G401.6 (cell line): ENCODE measurements at regions not wholly inside any gene's neighbourhood (a gene's known extent, or its start where the extent isn't known, plus 50 kb on each side); places are given as distances from the start of the nearest gene placed in this dataset.

Experiments used
- FAIRE-seq: peaks from 2 replicates; lab custom pipeline; 2012; peaks lifted over from hg19 to GRCh38; lab: Jason Lieb, UNC

DNA sequence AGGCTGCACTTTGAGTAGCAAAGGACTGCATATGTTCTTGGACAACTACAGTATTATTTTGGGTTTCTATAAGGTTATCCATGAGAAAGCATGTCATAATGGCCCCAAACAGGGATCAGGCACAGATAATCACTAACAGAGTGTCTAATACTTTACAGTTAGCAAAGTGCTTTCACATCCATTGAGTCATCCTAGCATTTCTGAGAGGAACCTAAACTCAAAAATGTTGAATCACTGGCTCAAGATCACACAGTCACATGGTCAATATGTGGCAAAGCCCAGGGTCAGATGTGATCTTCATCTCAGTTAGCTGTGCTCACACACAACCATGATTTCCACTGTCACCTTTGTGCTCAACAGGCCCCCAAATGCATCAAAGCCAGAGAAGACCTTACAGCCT, 156.1 kb upstream of the VRK2 start:
- no peak for FAIRE-seq

DNA sequence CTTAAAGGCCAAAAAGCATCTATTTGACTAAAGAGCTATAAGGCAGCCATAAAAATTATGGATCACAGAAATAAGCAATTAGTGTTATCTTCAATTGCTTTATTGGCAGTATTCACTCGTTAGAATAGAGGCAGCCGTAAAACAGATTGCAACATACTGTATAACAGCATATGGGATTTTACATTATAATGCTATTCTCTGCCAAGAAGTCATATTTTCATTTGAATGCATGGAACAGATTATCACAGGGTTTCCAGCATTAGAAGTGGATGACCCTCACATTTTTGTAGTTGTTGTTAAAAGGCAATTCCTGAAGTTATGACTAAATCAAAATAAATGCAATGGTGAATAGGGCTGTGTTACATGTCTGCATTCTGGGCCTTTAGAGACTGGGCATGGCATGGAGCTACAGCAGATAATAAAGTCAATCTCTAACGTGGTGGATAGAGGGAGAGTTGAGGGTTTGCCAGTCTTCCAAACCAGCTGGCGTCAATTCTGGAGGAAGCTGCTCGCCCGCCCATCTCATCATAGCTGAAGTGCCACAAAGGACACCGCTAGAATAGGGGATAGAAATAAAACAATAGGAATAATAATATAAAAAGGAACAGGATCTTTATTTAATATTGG, 155.4 kb upstream of the VRK2 start:
- FAIRE-seq, result no peak

DNA sequence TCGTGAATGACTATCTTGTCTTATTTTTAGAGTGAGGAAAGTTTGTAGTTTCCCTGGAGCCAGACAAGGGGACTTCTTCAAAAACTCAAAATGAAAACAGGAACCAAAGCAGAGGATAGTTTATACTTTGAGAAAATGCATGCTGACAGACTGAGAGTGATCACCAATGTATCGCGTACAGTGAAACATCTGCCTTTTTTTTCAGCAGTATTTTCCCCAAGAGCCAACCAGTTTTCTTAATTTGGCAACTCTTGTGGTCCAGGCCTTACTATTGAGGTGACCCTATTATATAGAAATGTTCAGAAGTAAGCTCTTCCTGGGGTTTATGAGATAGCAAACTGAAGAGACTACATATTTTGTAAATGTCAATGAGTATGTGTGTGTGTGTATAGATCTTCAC, 153.7 kb upstream of the VRK2 start:
- FAIRE-seq, result no peak

DNA sequence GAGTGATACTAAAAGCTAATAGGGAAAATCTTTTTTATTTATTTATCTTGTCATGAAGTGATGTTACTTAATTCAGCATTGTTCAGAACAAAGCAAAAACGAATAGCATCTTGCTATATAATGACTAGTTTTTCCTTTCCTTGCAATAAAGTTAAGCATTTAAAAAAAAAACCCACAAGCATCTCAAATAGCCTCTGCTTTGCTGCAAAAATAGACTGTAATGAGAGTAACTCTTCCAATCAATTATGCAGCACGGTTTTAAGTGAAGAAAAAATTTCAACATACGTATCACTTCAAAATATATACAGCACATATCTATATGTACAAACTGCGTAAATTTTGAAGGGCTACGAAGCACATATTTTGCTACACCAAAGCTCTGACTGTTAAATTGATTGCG, 153.3 kb upstream of the VRK2 start:
- FAIRE-seq, result no peak

DNA sequence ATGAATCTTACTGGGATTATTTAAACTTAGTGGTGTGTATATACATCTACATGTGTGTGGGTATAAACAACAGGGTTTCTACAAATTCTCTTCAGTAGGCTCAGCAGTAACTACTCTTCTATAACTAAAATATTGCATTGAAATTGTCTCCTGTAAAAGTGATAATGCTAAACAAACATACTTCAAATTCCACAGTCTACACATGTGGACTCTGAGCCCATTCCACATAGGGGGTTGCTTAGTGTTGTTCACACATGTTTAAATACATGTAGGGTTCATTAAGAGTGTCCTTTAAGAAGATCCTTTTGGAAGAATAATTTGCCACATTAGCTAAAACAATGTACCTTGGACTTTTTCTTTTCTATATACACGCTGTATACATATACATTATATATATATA, 152.8 kb upstream of the VRK2 start:
- no peak for FAIRE-seq

DNA sequence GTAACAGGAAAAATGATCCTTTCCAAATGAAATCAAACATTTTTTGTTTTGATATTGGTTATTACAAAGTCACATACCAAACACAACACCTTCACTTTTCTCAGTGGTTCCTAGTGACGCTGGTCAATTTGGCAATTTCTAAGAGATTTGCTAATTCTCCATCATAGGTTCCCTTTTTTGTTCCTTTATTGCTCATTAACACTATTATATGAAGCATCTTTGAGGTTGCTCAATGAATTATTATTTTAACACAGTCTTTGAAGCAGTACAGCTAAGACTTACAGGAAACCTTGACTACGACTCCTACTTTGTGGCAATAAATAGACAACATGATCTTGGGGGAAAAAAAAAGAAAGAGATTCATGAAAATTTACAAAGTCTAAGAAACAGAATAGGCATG, 152.2 kb upstream of the VRK2 start:
- FAIRE-seq, result no peak

DNA sequence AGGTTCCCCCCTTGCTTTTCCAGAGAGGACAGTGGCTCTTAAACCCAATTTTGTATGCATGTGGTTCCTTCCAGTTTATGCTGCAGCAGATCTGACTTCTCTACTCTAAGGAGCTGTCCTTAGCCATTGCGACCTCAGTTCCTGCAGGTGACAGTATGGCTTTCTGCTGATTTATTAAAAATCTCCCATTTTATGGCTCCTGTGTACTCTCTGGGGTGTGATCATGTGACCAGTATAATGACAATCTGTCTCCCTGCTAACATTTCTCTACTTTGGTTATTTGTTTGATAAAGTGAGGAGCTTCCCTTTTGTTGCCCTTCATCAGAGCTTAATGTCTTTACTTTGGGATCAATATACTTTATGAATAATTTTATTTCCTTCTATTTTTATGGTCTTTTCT, 148.7 kb upstream of the VRK2 start:
- FAIRE-seq, result no peak

DNA sequence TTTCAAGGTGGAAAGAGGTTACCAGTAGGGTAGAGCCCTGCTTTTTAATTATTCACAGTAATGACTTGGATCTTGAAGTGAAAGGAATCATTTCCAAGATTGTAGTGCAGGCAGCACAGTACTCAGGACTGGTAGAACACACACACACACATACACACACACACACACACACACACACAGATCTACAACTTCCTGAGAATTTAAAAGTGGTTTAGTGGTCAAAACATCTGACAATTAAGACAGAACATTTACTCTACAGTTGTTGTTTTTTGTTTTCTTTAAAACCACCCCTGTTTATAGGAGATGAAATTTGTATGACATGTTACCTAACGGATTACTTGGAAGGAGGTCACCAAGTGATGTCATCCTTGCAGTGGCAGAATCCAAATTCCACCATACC, 146.7 kb upstream of the VRK2 start:
- FAIRE-seq, result no peak

DNA sequence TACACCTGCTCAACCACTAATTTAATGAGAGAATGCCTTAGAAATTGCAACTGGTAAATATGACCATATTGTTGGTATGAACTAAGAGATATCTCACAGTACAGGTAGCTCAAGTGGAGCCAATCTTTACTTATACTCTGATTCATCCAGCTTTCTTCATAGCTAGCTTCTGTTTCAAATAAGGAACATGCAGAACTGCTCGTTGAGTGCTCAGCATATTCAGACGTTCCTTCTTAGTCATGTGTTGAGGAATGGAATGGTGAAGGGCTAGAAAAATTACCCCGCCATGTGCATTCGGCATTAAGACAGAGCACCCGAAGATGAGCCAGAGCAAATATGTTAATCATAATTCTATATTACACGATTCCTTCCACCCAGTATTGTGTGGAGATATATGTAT, 144.0 kb upstream of the VRK2 start:
- FAIRE-seq, result no peak

DNA sequence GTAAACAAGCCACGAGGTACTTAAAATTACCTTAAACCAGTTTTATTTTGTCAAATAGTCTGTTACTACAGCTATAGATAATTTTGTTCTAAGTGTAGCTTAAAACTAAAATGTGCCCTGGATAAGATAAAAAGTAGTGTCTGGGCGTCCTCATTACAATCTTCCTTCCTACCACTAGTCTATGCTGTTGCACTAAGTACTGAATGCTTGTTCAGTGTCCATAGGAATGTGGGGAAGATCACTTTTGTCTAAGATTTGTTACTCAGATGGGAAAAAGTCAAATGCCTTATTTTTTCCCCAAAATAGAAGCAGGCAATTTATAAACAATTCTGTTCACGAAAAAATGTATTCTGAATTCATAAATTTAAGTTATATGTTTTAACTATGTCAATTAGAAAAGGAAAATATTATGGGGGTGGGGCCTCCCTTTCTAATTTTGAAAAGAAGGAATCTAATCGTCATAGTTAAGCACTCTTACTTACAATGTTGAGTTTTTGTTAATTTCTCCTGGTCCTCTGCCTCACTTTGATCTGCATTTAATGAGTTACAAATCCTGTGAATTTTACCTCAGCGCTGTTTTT, 140.4 kb upstream of the VRK2 start:
- peak; percentile 96 for FAIRE-seq

DNA sequence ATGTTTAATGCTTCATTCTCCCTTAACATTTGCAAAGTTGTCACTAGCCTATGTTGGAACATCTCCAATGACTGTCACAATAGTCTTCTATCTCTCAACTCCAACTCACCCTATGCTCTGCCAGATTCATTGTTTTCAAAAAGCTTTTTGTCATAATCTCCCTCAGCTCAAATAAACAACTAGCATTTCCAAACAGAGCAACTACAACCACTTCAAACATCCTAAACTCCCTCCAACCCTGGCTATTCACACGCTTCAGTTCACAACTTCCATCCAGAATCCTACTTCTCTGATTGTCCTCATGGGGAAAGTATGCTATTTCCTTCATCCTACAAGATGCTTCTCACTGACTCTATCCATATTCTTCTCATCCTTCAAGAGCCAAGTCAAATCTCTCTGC, 139.2 kb upstream of the VRK2 start:
- no peak for FAIRE-seq

DNA sequence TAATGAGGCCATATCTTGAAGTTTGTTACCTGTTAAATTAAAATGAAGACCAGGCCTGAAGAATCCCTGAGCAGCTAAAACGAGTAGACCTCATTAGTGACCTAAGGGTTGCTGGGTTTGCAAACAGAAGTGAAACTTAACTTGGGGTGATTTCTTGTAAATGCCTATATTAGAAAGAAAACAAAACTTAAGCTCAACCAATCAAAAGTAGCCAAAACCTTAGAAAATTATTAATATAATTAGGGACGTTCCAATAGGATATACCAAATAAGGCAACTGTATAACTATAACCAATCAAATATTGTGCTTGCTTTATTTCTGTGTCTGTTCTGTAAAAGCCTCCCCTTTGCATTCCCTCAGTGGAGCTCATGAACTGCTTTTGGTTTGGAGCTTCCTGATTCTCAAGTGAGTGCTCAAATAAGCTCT, 137.9 kb upstream of the VRK2 start:
- no peak for FAIRE-seq

DNA sequence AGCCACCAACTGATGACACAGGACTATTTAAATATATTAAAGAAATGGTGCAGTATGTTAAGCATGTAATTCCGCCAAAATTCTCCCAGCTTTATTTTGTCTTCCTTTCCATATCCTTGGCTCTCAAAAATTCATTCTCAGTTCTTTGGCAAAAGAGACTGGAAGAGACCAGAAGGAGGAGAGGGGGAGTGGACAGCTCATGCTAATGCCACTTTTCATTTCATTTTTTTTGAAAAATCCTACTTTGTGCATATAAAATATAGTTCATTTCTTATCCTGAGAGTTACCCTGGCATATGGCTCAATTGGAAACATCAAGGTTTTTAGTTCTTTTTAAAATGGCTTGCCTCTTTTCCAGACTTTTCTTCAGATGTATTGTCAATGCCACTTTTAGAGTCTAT, 128.5 kb upstream of the VRK2 start:
- no peak for FAIRE-seq

DNA sequence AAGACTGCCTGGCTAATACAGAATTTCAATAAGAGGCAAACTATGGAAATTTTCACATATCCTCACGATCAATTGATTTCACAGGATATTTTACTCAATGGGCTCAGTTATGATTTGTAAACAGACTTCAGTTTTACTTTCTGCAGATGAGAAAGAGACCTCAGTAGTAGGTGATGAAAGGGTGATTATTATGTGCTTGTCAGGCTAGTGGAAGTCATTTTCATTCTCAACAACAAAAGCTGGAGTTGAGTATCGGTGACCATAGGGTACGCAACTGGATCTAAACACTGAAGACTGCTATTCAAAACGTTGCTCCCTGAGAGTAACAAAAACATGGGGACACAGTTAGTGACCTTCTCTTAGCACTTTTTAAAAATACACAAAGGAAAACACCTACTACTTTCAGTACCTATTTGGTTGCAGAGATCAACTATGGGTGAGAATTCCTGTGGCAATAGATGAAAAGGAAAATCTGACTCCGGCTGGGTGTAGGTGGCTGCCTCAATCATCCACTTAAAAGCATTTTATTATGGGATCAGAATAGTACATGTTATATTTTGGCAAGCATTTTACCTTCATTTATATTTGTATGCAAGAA, 126.2 kb upstream of the VRK2 start:
- no peak for FAIRE-seq

DNA sequence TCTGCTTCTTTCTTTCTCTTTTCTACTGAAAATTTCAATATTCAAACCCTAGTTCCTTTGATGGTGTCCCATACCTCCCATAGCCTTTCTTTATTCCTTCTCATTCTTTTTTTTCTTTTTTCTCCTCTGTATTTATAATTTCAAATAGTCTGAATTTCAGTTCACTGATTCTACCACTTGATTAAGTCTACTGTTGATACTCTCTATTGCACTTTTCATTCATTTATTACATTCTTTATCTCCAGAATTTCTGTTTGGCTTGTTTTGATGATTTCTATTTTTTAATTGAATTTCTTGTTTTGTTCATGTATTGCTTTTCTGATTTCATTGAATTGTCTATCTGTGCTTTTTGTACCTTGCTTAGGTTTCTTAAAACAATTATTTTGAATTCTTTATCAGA, 111.9 kb upstream of the VRK2 start:
- FAIRE-seq, result peak; percentile 19

DNA sequence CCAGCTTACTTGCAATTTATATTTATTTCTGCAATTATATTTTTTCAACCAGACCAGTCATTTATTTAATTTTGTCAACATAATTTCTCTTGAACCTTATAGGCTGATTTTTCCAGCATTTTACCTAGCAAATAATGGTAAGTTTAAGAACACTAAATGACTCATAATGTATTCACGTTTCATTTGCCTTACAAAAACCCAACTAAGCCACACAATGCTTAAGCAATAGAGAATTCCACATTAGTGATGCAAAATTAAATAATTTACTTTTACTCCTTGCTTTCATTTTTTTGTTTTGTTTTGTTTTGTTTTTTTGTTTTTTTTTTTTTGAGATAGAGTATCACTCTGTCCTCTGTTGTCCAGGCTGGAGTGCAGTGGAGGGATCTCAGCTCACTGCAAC, 110.4 kb upstream of the VRK2 start:
- FAIRE-seq, result no peak

DNA sequence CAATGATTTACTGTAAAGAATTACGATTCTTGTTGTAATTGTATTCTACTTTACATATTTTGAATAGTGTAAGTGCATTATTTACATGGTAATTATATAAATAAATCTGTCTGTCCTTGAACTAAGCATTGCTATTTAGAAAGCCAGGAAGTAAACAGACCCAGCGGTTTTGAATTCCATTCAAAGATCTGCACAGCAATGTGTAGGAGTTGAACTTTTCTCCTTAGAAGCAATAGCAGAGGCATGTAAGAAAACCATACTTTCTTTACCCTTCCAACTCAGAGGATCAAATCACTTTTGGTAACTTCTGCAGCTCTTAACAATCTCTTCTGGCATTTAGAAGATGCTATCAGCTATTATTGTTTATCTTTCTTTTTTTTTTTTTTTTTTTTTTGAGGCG, 109.2 kb upstream of the VRK2 start:
- FAIRE-seq, result no peak

DNA sequence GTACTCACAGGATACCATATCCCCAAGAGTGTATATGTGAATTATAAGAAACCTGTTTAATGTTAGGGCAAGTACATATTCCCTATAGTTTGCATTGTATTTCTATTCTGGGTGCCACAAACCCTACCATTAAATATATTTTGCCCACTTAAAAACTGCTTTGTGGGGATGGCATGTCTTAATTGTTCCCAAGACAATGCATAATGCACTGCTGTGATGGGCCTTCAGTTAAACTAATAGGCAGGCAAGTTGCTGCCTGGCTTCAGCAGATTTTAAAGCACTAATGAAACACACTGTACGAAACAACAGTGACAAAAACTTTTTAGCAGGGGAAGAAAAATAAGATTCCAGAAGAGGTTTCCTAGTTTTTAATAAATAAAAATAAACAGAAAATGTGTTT, 104.8 kb upstream of the VRK2 start:
- no peak for FAIRE-seq

DNA sequence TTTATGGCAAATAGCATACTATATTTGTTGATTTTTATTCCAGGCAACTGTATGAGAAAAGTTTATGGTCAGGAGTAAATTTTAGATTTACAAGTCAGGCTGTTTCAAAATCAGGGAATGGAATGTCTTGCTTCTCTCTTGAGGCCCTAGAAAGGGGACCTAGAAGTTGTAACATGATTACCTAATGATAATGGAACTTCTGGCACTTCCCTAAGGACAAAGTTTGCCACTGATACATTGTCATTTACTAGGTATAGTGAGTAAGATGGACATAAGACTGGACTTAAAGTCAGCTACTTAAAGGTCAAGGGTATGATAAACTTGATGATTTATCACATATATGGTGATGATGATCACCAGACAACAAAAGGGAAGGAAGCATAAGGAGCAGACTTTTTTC, 103.3 kb upstream of the VRK2 start:
- FAIRE-seq, result no peak

DNA sequence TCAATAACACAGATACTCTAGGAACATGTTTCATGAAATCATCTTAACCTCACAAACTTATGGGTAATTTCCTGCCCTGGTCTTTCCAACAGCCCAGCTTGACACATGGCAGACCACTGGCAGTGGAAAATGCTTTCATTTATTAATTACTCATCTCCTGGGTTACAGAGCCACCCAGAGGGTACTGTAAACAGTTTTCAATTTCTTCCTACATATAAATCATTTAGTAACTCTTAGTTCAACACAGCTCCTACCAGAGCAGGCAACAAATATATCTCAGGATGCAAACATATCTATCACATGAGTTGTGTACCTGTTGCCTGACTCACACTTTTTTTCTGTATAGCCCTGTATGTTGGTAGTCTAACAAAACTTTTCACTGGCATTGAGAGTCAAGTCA, 99.2 kb upstream of the VRK2 start:
- FAIRE-seq, result no peak

DNA sequence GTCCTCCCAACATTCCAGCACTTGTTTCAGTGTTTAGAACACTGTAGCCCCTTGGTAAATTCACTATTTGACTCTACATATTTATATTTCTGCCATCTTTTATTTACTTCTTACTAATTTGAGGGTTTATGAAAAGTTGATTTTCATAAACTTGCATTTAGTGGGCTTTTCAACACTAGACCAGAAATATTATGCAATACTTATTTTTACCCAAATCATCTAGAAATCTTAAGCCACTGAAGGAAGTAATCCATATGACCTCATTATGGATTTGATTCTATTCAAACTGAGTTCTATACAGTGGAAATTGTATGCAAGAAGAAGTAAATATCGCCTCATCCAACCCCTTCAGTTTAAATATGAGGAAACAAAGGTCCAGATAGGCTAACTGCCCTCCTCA, 92.6 kb upstream of the VRK2 start:
- no peak for FAIRE-seq

DNA sequence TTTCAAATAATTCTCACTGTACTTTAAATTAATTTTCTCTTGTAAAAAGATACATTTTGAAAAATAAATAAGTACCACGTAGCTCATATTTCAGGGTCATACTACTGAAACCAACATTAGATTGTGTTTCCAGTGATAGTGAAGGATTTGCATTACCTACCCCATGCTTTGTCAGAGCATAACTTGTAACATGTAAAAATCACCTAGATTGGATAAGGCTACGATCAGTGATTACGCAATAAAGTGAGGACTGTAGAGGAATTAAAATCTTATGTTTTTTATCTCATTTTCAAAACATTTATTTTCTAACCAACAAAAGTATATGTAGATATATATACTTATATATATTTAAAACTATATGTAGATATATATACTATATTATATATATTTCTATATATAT, 89.4 kb upstream of the VRK2 start:
- FAIRE-seq, result peak; percentile 85

DNA sequence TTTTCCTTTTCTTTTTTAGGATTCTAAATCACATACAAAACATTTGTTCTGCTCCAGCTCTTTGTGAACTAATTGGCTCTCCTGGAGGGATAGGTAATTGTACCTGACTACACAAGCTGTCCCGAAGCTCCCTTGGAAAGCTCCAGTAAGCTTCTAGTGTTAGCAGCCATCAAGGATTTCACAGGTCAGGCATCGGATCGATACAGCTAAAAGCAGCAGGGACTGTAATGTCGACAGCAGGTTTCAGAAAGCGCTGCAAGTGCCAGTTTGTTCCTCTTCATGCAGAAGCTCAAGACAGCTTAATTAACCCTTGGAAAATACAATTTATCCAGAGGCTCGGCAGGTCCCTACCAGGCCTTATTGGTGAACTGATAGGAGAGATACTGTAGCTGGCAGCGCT, 87.2 kb upstream of the VRK2 start:
- no peak for FAIRE-seq

DNA sequence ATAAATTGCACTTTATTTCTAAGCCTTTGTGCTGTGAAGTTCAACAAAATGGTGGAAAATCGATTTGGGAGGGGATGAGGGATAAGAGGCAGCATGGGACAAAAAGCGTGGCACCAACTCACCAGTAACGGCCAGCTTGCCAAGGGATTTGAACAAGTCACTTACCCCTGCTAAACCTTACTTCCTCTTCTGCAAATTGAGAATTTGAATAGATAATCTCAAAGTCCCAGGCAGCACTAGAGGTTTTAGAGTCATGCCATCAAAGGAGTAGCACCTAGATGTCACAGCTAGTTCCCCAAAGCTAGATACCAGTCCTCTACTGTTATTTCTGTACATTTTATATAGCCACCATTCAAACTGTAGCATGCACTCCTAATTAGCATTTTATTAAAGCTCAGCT, 83.7 kb upstream of the VRK2 start:
- no peak for FAIRE-seq
